ENCODE measurements at regions not wholly inside any gene's neighbourhood (a gene's known extent, or its start where the extent isn't known, plus 50 kb on each side); places are given as distances from the start of the nearest gene placed in this dataset.

DNA sequence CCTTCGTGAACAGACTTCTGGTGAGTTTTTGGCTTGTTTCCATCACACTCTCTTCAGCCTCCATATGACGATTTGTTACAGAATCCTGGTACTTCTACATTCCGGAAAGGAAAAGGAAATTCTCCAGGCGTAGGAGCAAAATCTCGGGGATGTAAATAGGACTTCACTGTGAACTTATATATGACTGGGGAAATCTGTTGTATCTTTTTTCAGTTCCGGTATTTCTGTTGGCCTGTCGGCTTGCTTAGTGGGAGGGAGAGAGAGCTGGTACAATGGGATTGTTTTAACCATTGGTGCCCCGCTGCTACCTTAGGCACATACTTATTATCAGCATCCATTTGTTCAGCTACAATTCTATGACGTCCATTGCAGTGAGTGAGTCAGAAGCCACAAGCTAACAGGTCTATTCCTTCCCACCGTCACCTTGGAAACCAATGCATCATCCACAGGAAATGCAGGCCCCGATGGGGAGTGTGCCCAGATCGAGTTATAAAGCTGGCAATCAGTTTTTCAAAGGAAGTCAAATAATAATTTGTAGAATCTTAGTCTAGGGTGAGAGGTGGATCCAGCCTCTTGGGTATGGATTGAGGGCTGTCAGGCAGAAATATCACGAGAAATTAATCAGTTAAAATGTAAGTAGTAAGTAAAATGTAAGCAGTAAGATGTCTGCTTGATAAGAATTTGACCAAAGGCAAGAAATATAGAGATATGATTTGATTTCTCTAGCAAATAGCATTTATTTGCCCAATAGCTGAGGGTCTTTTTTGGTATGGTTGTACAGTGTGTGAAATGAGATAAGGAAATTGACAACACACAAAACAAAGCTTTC is 92.0 kb upstream of the MKLN1 start:
- DNase-seq (ENCODE audit: low read depth), result peak; percentile 99
- no peak for TF ChIP-seq CTCF (conservative IDR thresholded peaks at IDR 0.05; ENCODE audit: low read depth, low read length)
- peak overlapping the region; percentile 9 for H3K4me3 ChIP-seq (ENCODE audit: low read depth, low read length)

GRCh38 chr7:131236318-131236672 is 91.4 kb upstream of the MKLN1 start:
- H3K4me3 ChIP-seq (ENCODE audit: low read depth, low read length), result no peak overlapping the region
- no peak for DNase-seq (ENCODE audit: low read depth)
- TF ChIP-seq CTCF (conservative IDR thresholded peaks at IDR 0.05; ENCODE audit: low read depth, low read length), result no peak

DNA sequence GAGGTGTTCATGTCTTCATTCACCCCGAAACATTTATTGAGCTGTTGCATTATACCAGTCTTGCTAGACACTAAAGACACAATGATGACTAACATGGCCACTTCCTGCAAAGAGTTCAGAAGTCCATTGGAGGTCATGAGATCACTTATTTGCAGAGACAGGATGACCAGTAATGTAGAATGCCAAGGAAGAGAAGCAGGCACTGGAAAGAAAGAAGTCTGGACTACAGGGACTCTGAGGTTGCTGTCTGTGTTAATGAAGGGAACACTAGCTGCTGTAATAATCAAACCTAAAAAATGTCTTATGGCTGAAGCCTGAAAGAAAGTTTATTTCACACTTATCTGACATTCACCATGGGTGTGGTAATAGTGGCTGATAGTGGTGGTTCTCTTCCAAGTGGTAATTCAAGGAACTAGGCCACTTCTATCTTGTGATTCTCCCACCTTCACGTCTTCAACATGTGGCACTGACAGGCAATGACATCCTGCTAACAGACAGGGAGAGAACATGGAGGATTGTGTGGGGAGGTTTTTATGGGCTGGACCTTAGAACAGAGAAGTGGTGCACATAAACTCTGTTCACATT is 89.2 kb upstream of the MKLN1 start:
- DNase-seq (ENCODE audit: low read depth), result peak; percentile 82
- H3K4me3 ChIP-seq (ENCODE audit: low read depth, low read length), result no peak overlapping the region

DNA sequence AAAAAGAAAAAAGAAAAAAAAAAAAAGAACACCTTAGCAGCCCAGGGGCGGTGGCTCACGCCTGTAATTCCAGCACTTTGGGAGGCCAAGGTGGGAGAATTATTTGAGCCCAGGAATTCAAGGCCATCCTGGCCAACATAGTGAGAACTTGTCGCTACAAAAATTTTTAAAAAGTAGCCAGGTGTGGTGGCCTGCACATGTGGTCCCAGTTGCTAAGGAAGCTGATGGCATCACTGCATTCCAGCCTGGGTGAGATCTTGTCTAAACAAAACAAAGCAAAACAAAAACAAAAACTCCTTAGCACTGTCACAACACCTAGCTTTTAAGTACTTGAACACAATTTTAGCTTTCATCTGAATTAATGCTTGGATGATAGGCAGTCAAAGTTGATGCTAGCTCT is 86.3 kb upstream of the MKLN1 start:
- no peak overlapping the region for H3K4me3 ChIP-seq (ENCODE audit: low read depth, low read length)
- TF ChIP-seq CTCF (conservative IDR thresholded peaks at IDR 0.05; ENCODE audit: low read depth, low read length), result no peak
- no peak for DNase-seq (ENCODE audit: low read depth)

More for the DNA sequence above, 89.2 kb upstream of the MKLN1 start:
- TF ChIP-seq CTCF (conservative IDR thresholded peaks at IDR 0.05; ENCODE audit: low read depth, low read length), result no peak

GRCh38 chr7:131242123-131242650 is 85.5 kb upstream of the MKLN1 start:
- TF ChIP-seq CTCF (conservative IDR thresholded peaks at IDR 0.05; ENCODE audit: low read depth, low read length), result no peak
- no peak for DNase-seq (ENCODE audit: low read depth)
- H3K4me3 ChIP-seq (ENCODE audit: low read depth, low read length), result no peak overlapping the region

- peak; percentile 97 for DNase-seq (ENCODE audit: low read depth)
Observed at GRCh38 chr7:131244259-131244852, 83.3 kb upstream of the MKLN1 start.

More at GRCh38 chr7:131244259-131244852, 83.3 kb upstream of the MKLN1 start:
- no peak overlapping the region for H3K4me3 ChIP-seq (ENCODE audit: low read depth, low read length)
- TF ChIP-seq CTCF (conservative IDR thresholded peaks at IDR 0.05; ENCODE audit: low read depth, low read length), result no peak
